NCI-H2107 treated with DMSO at 0.1 percent for 48 hours (cell line): ENCODE measurements at regions not wholly inside any gene's neighbourhood (a gene's known extent, or its start where the extent isn't known, plus 50 kb on each side); places are given as distances from the start of the nearest gene placed in this dataset.
"Not testable (repeated sequence)": the region's sequence is repeated elsewhere in the genome, so short reads cannot be mapped to it uniquely, and the experiment has no call there.

Source experiments
- DNase-seq: peaks from one replicate; lab custom pipeline; 2025; ENCODE audit not compliant: unreplicated experiment; lab: John Stamatoyannopoulos, UW

DNA sequence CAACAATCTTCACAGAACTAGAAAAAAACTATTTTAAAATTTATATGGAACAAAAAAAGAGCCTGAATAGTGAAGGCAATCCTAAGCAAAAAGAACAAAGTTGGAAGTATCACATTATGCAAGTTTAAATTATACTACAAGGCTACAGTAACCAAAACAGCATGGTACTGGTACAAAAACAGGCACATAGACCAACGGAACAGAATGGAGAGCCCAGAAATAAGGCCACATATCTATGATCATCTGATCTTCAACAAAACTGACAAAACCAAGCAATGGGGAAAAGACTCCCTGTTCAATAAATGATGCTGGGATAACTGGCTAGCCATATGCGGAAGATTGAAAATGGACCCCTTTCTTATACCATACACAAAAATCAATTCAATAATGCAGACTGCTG, 74.4 kb upstream of the RTN4 start:
- not testable (repeated sequence) for DNase-seq

GRCh38 chr2:55123851-55124269, 73.6 kb upstream of the RTN4 start:
- no peak for DNase-seq

GRCh38 chr2:55120634-55121359, 70.5 kb upstream of the RTN4 start:
- DNase-seq = peak; percentile 25

DNA sequence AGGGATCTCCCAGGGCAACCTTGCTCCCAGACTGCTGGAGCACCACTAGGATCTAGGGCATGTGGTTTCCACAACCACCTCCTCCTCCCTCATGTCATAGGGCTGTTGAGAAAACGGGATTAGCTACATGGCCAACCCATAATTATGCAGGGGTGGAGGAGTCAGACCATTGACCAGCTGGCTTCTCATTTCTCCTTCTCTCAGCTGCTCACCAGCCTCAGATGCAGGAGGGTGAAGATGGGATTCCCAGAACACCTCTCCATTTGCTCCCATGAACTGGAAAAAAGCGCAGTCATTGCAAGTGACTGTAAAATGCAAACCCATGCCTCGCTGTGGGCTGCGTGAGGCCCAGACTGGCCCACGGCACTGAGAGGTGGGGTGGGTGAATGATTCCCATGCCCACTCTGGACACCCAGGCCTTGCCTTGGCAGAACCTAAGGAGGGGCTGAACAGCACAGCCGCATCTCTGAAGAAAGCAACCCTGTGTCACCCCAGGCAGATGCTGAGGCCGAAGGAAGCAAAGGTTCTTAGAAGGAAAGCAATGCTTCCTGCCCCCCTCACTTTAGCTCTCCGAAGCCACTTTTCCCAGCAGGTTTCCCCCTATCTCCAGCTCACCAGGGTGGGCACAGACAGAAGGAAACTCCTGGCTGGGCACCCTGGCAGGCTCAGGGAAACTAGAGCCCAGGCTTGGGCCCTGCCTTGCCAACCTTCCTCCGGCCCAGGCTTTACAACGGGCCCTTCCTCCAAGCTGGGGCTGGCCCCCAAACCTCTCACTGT, 69.6 kb upstream of the RTN4 start:
- DNase-seq = peak; percentile 44

DNA sequence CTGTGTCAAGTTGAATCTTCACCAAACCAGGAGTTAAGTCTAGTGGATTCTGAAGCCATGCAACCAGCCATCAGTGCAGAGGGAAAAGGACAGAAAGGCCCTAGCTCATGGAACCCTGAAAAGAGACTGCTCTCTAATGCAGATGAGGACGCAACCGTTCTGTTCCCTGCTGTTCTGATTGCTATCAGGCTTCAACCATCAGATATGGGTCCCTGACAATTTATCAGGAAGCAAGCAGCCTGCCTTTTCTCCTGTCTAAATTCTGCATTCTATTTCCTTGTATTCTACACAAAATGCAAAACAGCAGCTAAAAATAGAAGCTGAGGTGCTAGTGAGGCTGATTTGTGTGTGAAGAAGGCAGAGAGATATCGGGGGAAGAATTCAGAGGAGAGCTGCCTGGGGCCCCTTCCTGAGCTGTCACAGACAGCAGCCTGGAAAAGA, 68.4 kb upstream of the RTN4 start:
- no peak for DNase-seq

- DNase-seq = no peak
These were observed 66.7 kb upstream of the RTN4 start for GRCh38 chr2:55116966-55117365.

- no peak for DNase-seq
These were observed 66.3 kb upstream of the RTN4 start for GRCh38 chr2:55116598-55116964.

DNA sequence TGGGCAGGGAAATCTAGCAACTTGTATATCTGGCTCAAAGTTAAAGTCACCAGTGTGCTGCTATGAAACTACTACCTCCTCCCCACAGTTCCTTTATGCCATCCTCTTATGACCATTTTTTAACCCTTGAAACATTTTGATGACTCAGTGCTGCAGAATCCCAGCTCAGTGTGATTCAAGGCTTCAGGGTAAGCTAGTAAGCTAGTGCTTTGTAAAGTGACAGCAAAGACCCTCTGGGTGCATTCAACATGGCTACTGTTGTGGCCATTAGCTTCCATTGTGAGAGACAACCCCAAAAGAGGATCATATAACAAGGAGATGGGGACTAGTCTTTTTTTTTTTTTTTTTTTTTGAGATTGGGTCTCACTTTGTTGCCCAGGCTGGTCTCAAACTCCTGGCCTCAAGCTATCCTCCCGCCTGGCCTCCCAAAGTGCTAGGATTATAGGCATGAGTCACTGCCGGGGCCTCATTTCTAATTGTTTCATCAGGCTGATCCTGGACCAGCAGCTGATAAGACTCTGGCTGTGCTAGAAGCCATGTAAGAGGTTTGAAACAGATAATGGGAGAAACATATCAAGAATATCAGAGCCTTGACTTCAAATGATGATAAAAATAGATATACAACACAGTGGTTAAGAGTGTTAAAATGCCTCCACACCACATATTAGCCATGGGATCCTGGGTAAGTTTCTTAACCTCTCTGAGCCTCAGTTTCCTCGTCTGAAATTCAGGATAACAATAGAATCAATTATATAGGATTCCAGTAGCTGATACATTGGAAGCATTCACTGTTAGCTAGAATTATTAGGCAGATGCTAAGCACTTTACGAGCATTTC, 65.7 kb upstream of the RTN4 start:
- no peak for DNase-seq

DNA sequence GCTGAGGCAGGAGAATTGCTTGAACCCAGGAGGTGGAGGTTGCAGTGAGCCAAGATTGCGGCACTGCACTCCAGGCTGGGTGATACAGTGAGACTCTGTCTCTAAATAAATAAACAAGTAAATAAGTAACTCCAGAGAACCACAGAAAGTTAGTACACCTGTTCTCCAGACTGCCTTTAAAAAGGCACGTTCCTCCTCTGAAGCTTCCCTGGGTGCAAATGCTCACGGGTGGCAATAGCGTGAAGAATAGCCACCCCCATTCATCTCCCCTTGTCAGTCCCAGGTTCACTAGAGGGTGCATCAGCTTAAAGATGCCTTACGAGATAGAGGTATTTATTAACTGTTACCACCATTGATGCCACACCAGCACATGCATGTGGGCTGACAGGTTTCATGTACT, 64.3 kb upstream of the RTN4 start:
- DNase-seq = no peak

- no peak for DNase-seq
These were observed 63.8 kb upstream of the RTN4 start for GRCh38 chr2:55114082-55114481.

DNA sequence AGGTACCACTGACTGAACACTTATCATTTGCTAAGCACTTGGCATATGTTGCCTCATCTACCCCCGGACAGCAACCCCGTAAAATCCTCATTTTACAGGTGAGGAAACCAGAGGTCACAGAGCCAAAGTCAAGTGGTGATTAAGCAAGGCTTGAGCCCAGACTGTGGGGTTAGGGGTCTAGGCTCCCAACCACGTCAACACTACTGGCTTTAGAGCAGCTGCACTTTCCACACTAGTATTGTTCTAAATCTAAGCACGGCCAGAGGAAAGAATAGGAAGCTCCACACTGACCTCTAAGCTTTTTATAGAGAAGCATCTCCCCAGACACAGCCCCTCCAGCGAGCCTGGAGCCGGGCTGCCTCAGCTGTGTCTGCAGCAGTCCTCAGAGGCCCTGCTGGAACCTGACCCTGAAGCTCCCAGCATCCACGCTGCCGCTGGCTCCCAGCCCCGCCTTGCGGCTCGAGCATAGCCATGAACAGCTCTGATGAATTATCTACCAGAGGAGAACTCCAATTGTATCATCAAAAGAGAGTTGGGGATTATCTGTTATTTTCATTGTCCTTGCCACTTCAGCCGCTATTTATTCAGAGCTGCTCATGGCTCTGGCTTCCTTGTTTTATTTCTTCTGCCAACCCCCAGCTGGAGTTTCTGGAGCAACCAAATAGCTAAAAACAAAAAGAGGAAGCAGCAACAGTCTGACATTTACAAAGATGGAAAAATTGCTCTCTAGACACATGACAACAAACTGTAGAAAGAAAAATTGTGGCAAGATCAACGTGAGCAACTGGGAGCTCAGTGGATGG, 62.2 kb upstream of the RTN4 start:
- peak; percentile 62 for DNase-seq

GRCh38 chr2:55111570-55112228, 61.4 kb upstream of the RTN4 start:
- DNase-seq = peak; percentile 98

- DNase-seq = no peak
These were observed 60.9 kb upstream of the RTN4 start for GRCh38 chr2:55111230-55111569.

GRCh38 chr2:55109219-55109891, 59.1 kb upstream of the RTN4 start:
- DNase-seq = peak; percentile 40

- DNase-seq = no peak
These were observed 58.4 kb upstream of the RTN4 start for GRCh38 chr2:55108456-55109160.

DNA sequence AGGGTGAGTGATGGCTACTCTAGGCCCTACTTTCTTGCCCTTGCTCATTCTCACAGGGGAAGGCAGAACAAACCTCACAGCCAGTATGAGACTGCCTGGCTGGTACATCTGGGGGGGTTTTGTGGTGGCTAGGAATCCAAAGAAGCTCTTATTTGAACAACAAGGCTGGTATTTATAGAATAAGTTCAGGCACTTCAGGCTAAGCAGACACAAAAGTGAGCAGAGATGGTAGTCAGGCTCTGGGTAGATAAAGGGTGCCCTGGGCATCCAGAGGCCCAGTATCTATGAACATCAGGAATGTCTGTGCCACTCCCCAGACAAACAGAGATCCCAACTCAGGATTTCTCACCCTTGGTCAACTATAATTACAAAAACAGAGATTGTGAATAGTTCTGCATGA, 57.2 kb upstream of the RTN4 start:
- no peak for DNase-seq

DNA sequence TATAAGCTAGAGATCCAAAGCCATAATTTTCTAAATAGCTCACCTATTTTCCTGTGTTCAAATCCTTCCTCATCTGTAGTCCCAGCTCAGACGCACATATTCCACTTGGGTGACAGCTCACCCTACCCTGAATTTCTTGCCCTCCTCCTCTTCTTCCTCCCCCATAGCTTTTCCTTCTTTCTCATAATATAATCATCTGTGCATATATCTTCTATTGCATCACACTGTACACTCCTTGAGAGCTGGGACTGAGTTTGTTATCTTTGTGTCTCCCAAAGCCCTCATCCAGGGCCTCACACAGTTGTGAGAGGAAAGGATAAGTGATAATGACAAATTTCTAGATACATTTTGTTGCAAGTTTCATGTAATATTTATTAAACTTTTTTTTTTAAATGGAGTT, 55.9 kb upstream of the RTN4 start:
- no peak for DNase-seq

DNA sequence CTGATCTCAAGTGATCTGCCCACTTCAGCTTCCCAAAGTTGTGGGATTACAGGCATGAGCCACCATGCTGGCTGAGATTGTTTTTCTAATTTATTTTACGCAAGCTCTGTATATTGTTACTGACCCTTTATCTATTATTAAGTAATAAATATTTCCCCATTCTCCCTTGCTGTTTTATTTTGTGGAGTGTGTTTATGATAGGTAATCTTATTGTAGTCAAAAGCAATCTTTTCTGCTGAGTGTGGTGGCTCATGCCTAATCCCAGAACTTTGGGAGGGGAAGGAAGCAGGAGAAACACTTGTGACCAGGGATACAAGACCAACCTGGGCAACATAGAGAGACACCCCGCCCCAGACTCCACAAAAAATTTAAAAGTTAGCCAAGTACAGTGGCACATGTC, 55.2 kb upstream of the RTN4 start:
- DNase-seq = no peak

DNA sequence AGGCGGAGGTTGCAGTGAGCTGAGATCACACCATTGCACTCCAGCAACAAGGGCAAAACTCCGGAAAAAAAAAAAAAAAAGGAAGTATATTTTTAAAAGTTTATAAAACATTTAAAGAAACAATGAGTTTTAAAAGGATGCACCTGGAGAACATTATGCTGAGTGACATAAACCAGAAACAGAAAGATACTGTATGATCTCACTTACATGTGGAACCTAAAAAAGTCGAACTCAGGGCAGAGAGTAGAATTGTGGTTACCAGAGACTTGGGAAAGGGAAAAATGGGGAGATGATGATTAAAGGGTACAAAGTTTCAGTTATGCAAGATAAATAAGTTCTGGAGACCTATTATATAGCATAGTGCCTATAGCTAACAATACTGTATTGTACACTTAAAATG, 52.8 kb upstream of the RTN4 start:
- no peak for DNase-seq
